DND-41 (cell line): ENCODE measurements at regions not wholly inside any gene's neighbourhood (a gene's known extent, or its start where the extent isn't known, plus 50 kb on each side); places are given as distances from the start of the nearest gene placed in this dataset.
"Not testable (repeated sequence)": the region's sequence is repeated elsewhere in the genome, so short reads cannot be mapped to it uniquely, and the experiment has no call there.

Experiments used
- ATAC-seq: fragments of 200-7000 bp; cut with Tn5 transposase; 3 replicates; pipeline ENCODE4 v1.9.1; 2021; ENCODE audit warnings: low read depth; ENCODE audit not compliant: insufficient read depth
- DNase-seq: peaks from one replicate; pipeline ENCODE4 v3.0.0-alpha.2; 2020
- H2AFZ ChIP-seq: 2 replicates; pipeline ENCODE4 v1.6.0; 2012; ENCODE audit warnings: low read depth, low read length
- H3K27ac ChIP-seq: 2 replicates; pipeline ENCODE4 v1.5.1; 2012; ENCODE audit warnings: low read length, inconsistent platforms
- H3K27me3 ChIP-seq: fragments of 200-600 bp; sonication (generic); 2 replicates; pipeline ENCODE4 v1.6.0; 2012; ENCODE audit warnings: low read length, mild to moderate bottlenecking, inconsistent platforms; ENCODE audit not compliant: insufficient read depth, poor library complexity
- H3K36me3 ChIP-seq: 2 replicates; pipeline ENCODE4 v1.5.1; 2012; ENCODE audit warnings: low read length, inconsistent platforms; ENCODE audit not compliant: insufficient read depth
- H3K4me1 ChIP-seq: 2 replicates; pipeline ENCODE4 v1.5.1; 2012; ENCODE audit warnings: mild to moderate bottlenecking, low read length; ENCODE audit not compliant: insufficient read depth
- H3K4me2 ChIP-seq: 2 replicates; pipeline ENCODE4 v1.6.0; 2012; ENCODE audit warnings: mild to moderate bottlenecking, moderate library complexity, low read length, inconsistent platforms; ENCODE audit not compliant: insufficient read depth
- H3K4me3 ChIP-seq, 2 experiments: fragments of 200-600 bp in 1 of 2; shearing (Covaris generic) in 1 of 2; 2 replicates each; pipeline ENCODE4 v1.5.1; 2012 to 2016; ENCODE audit warnings: inconsistent platforms in 2 of 2, low read length in 2 of 2, mild to moderate bottlenecking in 2 of 2, low read depth in 1 of 2, moderate library complexity in 1 of 2
- H3K79me2 ChIP-seq: 2 replicates; pipeline ENCODE4 v1.6.0; 2012; ENCODE audit warnings: low read length, inconsistent platforms; ENCODE audit not compliant: insufficient read depth
- H3K9ac ChIP-seq: 2 replicates; pipeline ENCODE4 v1.6.0; 2012; ENCODE audit warnings: low read depth, mild to moderate bottlenecking, inconsistent platforms, low read length, moderate library complexity
- H3K9me3 ChIP-seq: 2 replicates; pipeline ENCODE4 v1.5.1; 2012; ENCODE audit warnings: low read length, moderate library complexity, mild to moderate bottlenecking, inconsistent platforms; ENCODE audit not compliant: insufficient read depth, severe bottlenecking
- H4K20me1 ChIP-seq: 2 replicates; pipeline ENCODE4 v1.6.0; 2012; ENCODE audit warnings: low read length; ENCODE audit not compliant: insufficient read depth
- EZH2 ChIP-seq: IDR thresholded peaks from 3 replicates; pipeline ENCODE4 v1.6.1; 2012; ENCODE audit warnings: borderline replicate concordance, low read depth, mild to moderate bottlenecking, moderate library complexity, low read length, inconsistent platforms; ENCODE audit not compliant: severe bottlenecking
- TF ChIP-seq, protein P1 (sequence below): IDR thresholded peaks from 2 replicates; pipeline ENCODE4 v1.5.1; 2012; ENCODE audit warnings: borderline replicate concordance, low read length, moderate library complexity, mild to moderate bottlenecking; ENCODE audit not compliant: poor library complexity, severe bottlenecking; ENCODE audit errors: extremely low read depth

DNA sequence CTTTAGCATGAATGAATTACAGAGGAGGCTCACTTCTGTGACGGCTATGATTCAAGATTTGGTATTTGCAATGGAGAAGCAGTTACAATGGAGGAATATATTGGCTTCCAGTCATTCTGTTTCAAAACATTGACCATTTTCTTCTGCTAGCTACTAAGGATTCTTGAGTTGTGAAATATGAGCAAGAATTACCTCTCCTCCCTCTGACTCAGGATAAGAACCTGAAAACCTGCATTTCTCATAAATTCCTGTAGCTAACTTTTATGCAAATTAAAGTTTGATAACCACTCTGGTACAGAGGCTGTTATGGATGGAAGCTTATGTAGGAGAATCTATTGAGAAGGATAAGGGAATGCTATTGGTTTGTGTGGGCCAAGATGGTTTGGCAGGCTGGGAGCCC lies 84.1 kb upstream of the MYRIP start:
- no peak for TF ChIP-seq EZH2
- TF ChIP-seq, protein P1, sequence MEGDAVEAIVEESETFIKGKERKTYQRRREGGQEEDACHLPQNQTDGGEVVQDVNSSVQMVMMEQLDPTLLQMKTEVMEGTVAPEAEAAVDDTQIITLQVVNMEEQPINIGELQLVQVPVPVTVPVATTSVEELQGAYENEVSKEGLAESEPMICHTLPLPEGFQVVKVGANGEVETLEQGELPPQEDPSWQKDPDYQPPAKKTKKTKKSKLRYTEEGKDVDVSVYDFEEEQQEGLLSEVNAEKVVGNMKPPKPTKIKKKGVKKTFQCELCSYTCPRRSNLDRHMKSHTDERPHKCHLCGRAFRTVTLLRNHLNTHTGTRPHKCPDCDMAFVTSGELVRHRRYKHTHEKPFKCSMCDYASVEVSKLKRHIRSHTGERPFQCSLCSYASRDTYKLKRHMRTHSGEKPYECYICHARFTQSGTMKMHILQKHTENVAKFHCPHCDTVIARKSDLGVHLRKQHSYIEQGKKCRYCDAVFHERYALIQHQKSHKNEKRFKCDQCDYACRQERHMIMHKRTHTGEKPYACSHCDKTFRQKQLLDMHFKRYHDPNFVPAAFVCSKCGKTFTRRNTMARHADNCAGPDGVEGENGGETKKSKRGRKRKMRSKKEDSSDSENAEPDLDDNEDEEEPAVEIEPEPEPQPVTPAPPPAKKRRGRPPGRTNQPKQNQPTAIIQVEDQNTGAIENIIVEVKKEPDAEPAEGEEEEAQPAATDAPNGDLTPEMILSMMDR: no peak
- H3K9ac ChIP-seq: no peak overlapping the region

DNA sequence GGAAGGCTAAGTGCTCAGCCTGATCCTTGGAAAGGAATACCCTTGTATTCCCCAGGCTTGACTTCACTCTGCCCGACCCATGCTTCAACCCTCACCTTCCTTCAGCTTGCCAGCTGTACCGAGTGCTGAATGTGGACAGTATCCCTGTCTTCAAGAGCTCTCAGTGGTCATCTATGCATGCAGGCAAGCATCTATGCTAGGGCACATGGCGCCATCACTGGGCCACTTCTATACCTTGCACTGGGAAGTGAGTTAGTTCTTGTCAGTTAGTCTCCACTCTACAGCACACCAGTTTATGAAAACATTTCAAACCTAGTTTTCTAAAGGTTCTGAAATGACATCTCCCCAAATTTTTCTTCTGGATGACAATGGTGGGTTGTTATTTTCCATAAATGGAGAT lies 82.0 kb upstream of the MYRIP start:
- no peak for DNase-seq

More for the DNA sequence above, 84.1 kb upstream of the MYRIP start:
- no peaks in the 10 kb centered on the region for H4K20me1 ChIP-seq
- DNase-seq (no peak), ATAC-seq (no peak)
- H3K27me3 ChIP-seq: no peaks in the 10 kb centered on the region
- no peak overlapping the region for H3K4me3 ChIP-seq
- no peaks in the 10 kb centered on the region for H3K9me3 ChIP-seq
- H3K79me2 ChIP-seq: no peaks in the 10 kb centered on the region
- no peaks in the 10 kb centered on the region for H3K4me1 ChIP-seq
- H2AFZ ChIP-seq: no peak overlapping the region
- H3K27ac ChIP-seq: no peak overlapping the region
- no peaks in the 10 kb centered on the region for H3K36me3 ChIP-seq
- H3K4me2 ChIP-seq: no peak overlapping the region

DNA sequence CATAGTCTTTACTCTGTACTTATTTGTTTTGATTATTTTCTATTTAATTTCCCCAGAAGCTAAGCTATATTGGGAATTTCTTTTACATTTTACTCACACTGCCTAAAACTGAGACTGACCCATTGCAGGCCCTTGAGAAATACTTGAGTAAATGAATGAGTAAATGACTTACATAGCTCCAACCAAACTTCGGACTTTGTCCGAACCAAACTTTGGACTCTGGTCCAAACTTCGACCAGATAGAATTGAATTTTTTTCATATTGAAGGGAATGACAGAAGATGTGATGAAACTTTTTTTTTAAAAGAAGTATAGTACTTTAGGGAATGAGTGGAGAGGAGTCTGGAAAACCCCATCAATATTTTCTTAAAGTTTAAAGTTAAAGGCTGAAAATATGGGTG lies 75.6 kb upstream of the MYRIP start:
- H3K4me1 ChIP-seq: no peaks in the 10 kb centered on the region
- no peaks in the 10 kb centered on the region for H3K36me3 ChIP-seq
- ATAC-seq: no peak
- TF ChIP-seq, protein P1: no peak
- no peak for TF ChIP-seq EZH2
- no peak overlapping the region for H3K27ac ChIP-seq
- H3K4me3 ChIP-seq: no peak overlapping the region
- H3K27me3 ChIP-seq: peaks cover 2% of the 10 kb centered on the region
- H3K9ac ChIP-seq: no peak overlapping the region
- H4K20me1 ChIP-seq: no peaks in the 10 kb centered on the region
- no peak overlapping the region for H2AFZ ChIP-seq
- H3K4me2 ChIP-seq: no peak overlapping the region
- no peaks in the 10 kb centered on the region for H3K9me3 ChIP-seq
- DNase-seq: no peak
- no peaks in the 10 kb centered on the region for H3K79me2 ChIP-seq

More for the DNA sequence above, 82.0 kb upstream of the MYRIP start:
- Histone ChIP-seq H3K27ac (no peak overlapping the region), H3K4me3 (no peak overlapping the region), H3K4me1 (no peaks in the 10 kb centered on the region), H3K4me2 (no peak overlapping the region), H3K27me3 (no peaks in the 10 kb centered on the region), H3K79me2 (no peaks in the 10 kb centered on the region), H3K9me3 (no peaks in the 10 kb centered on the region), H2AFZ (no peak overlapping the region), H3K36me3 (no peaks in the 10 kb centered on the region), H3K9ac (no peak overlapping the region), H4K20me1 (no peaks in the 10 kb centered on the region)
- no peak for ATAC-seq
- no peak for TF ChIP-seq EZH2
- TF ChIP-seq, protein P1: no peak

DNA sequence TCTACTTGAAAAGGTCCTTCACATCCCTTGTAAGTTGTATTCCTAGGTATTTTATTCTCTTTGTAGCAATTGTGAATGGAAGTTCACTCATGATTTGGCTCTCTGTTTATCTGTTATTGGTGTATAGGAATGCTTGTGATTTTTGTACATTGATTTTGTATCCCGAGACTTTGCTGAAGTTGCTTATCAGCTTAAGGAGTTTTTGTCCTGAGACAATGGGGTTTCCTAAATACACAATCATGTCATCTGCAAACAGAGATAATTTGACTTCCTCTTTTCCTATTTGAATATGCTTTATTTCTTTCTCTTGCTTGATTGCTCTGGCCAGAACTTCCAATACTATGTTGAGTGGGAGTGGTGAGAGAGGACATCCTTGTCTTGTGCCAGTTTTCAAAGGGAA lies 69.8 kb upstream of the MYRIP start:
- H2AFZ ChIP-seq, H3K27ac ChIP-seq, DNase-seq, H3K79me2 ChIP-seq, ATAC-seq, H3K4me1 ChIP-seq, H4K20me1 ChIP-seq, H3K36me3 ChIP-seq, H3K27me3 ChIP-seq, H3K4me2 ChIP-seq, H3K9ac ChIP-seq, H3K4me3 ChIP-seq, H3K9me3 ChIP-seq: not testable (repeated sequence)
